ENCODE measurements at regions not wholly inside any gene's neighbourhood (a gene's known extent, or its start where the extent isn't known, plus 50 kb on each side); places are given as distances from the start of the nearest gene placed in this dataset.

- H3K36me3 ChIP-seq, result no peaks in the 10 kb centered on the region
- peaks cover 30% of the 10 kb centered on the region for H3K27me3 ChIP-seq
- WGBS, 2 donors (ENCODE audit: low coverage in 1 of 2), result 69 to 90% methylated on average over 3 to 4 of the region's 4 CpGs
- H3K9me3 ChIP-seq, result no peaks in the 10 kb centered on the region
- H3K27ac ChIP-seq, result no peak overlapping the region
- no peak overlapping the region for H3K4me3 ChIP-seq
- TF ChIP-seq, protein P1, sequence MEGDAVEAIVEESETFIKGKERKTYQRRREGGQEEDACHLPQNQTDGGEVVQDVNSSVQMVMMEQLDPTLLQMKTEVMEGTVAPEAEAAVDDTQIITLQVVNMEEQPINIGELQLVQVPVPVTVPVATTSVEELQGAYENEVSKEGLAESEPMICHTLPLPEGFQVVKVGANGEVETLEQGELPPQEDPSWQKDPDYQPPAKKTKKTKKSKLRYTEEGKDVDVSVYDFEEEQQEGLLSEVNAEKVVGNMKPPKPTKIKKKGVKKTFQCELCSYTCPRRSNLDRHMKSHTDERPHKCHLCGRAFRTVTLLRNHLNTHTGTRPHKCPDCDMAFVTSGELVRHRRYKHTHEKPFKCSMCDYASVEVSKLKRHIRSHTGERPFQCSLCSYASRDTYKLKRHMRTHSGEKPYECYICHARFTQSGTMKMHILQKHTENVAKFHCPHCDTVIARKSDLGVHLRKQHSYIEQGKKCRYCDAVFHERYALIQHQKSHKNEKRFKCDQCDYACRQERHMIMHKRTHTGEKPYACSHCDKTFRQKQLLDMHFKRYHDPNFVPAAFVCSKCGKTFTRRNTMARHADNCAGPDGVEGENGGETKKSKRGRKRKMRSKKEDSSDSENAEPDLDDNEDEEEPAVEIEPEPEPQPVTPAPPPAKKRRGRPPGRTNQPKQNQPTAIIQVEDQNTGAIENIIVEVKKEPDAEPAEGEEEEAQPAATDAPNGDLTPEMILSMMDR (IDR thresholded peaks at IDR 0.05), result no peak
- TF ChIP-seq POLR2AphosphoS5 (IDR thresholded peaks at IDR 0.05), result no peak
- TF ChIP-seq EP300 (IDR thresholded peaks at IDR 0.05), result no peak
- no peak for TF ChIP-seq POLR2A (IDR thresholded peaks at IDR 0.05)
- H3K4me1 ChIP-seq, result no peaks in the 10 kb centered on the region
- no peak for ATAC-seq
These were observed 409.4 kb upstream of the B3GAT1 start for GRCh38 chr11:134821422-134821821.

DNA sequence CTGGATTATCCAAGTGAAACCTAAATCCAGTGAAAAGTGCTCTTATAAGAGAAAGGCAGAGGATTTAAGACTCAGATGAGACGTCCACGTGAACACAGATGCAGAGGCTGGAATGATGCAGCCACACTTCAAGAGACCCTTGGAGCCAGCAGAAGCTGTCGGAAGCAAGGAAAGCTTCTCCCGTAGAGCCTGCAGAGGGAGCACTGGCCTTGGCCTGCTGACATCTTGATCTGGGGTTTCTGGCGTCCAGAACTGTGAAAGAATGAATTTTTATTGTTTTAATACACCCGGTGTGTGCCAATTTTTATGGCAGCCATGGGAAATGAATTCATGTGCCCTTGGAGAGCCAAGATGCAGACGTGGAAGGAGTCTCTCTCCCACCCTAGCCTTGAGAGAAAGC lies 407.0 kb upstream of the B3GAT1 start:
- TF ChIP-seq EP300 (IDR thresholded peaks at IDR 0.05) (no peak), POLR2AphosphoS5 (IDR thresholded peaks at IDR 0.05) (no peak), POLR2A (IDR thresholded peaks at IDR 0.05) (no peak)
- TF ChIP-seq, protein P1 (IDR thresholded peaks at IDR 0.05), result no peak
- Histone ChIP-seq H3K36me3 (no peaks in the 10 kb centered on the region), H3K4me1 (no peaks in the 10 kb centered on the region), H3K27ac (no peak overlapping the region), H3K4me3 (no peak overlapping the region), H3K9me3 (no peaks in the 10 kb centered on the region), H3K27me3 (peaks cover 29% of the 10 kb centered on the region)
- ATAC-seq, result no peak
- WGBS, 2 donors (ENCODE audit: low coverage in 1 of 2), result 35 to 48% methylated on average over 6 to 7 of the region's 7 CpGs

DNA sequence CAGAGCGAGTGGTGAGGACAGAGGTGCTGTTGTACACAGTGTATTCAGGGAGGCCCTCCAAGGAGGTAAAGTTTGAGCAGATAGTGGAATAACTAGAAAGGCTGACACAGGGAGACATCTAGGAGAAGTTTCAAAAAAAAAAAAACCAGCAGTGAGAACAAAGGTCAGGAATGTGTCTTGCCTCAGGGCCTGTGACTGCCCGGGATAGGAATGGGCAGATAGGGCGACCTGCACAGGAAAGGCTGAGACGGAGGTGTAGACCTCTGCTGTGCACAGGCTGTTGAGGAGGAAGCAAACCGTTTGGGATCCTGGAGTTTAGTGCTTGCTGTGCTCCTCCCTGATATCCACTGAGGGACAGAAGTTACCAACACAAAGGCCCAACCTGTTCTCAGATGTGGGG lies 406.5 kb upstream of the B3GAT1 start:
- Histone ChIP-seq H3K4me1 (no peaks in the 10 kb centered on the region), H3K36me3 (no peaks in the 10 kb centered on the region), H3K27me3 (peaks cover 26% of the 10 kb centered on the region), H3K27ac (no peak overlapping the region), H3K9me3 (no peaks in the 10 kb centered on the region), H3K4me3 (no peak overlapping the region)
- 50 to 58% methylated on average over 3 to 5 of the region's 5 CpGs for WGBS, 2 donors (ENCODE audit: low coverage in 1 of 2)
- no peak for ATAC-seq
- TF ChIP-seq, protein P1 (IDR thresholded peaks at IDR 0.05), result no peak
- no peak for TF ChIP-seq POLR2A (IDR thresholded peaks at IDR 0.05)
- no peak for TF ChIP-seq EP300 (IDR thresholded peaks at IDR 0.05)
- no peak for TF ChIP-seq POLR2AphosphoS5 (IDR thresholded peaks at IDR 0.05)

DNA sequence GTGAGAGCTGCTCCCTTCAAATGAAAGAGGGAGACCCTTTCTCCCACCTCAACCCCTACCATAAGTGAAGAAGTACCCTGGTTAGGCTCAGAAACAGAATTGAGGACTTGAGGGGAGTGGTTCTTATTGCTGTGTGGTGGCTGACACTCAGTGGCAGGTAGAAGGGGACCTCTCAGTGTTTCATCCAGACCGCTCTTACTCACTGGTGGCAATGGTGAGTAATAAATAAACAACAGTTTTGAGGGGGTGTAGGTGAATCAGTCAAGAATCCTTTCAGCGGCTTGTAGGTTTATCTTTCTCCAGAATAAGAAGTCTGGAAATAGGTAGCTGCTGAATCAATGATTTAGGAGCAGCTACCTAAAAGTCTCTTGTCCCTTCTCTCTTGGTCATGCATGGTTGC lies 403.4 kb upstream of the B3GAT1 start:
- Histone ChIP-seq H3K4me1 (no peaks in the 10 kb centered on the region), H3K27me3 (peaks cover 17% of the 10 kb centered on the region), H3K9me3 (no peaks in the 10 kb centered on the region), H3K27ac (no peak overlapping the region), H3K36me3 (no peaks in the 10 kb centered on the region), H3K4me3 (no peak overlapping the region)
- TF ChIP-seq, protein P1 (IDR thresholded peaks at IDR 0.05), result no peak
- no peak for TF ChIP-seq POLR2AphosphoS5 (IDR thresholded peaks at IDR 0.05)
- no peak for TF ChIP-seq POLR2A (IDR thresholded peaks at IDR 0.05)
- TF ChIP-seq EP300 (IDR thresholded peaks at IDR 0.05), result no peak
- 100% methylated on average over 1 of the region's 2 CpGs; no CpG with 5 or more reads in 1 of the 2 donors for WGBS, 2 donors (ENCODE audit: low coverage in 1 of 2)
- ATAC-seq, result no peak

GRCh38 chr11:134807997-134808396 lies 396.0 kb upstream of the B3GAT1 start:
- no peaks in the 10 kb centered on the region for H3K4me1 ChIP-seq
- no peaks in the 10 kb centered on the region for H3K36me3 ChIP-seq
- no peak overlapping the region for H3K27ac ChIP-seq
- no peak for ATAC-seq
- H3K9me3 ChIP-seq, result no peaks in the 10 kb centered on the region
- H3K4me3 ChIP-seq, result no peak overlapping the region
- peaks cover 8% of the 10 kb centered on the region for H3K27me3 ChIP-seq
- 71 to 95% methylated on average over 3 to 4 of the region's 4 CpGs for WGBS, 2 donors (ENCODE audit: low coverage in 1 of 2)
- TF ChIP-seq, protein P1 (IDR thresholded peaks at IDR 0.05), result no peak
- TF ChIP-seq POLR2AphosphoS5 (IDR thresholded peaks at IDR 0.05) (no peak), EP300 (IDR thresholded peaks at IDR 0.05) (no peak), POLR2A (IDR thresholded peaks at IDR 0.05) (no peak)
